GDM1 (cell line): ENCODE measurements at regions not wholly inside any gene's neighbourhood (a gene's known extent, or its start where the extent isn't known, plus 50 kb on each side); places are given as distances from the start of the nearest gene placed in this dataset.

ENCODE experiments used
- DNase-seq: peaks from one replicate; lab custom pipeline; 2025; lab: John Stamatoyannopoulos, UW

DNA sequence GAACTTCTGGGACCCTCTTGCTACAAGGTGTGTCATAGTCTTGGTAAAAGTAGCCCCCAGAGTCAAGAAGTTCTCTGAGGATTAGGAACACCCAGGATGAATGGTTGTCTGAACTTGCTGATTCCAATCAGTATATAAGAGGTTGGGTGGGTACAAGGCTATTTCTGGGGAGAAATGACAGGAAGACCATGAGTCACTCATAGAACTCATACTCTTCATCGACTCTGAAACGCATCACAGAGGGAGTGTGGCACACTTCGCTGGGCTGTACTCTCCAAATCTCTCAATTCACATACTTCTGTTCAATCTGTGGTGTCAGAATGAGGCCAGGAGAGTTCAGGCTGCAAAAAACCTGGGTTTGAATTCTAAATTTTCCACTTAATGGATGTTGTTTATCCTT lies 193.2 kb upstream of the LEF1 start:
- DNase-seq = no peak

DNA sequence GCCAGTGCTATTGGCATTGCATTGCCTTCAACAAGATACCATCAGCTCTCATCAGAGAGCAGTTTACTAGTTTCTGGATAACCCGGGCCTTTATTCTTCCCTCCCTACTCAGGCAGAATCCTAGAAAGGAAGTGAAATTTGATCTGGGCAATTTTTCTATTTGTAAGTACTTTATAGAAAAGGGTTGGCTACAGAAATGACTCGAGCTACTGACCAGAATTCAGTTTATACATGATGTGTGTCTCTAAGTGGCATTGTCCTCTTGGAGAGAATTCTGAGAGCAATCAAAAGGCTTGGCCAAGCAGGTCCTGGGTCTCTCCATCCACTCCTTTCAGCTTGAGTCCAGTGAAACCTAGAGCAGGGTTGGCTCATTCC lies 192.7 kb upstream of the LEF1 start:
- no peak for DNase-seq

DNA sequence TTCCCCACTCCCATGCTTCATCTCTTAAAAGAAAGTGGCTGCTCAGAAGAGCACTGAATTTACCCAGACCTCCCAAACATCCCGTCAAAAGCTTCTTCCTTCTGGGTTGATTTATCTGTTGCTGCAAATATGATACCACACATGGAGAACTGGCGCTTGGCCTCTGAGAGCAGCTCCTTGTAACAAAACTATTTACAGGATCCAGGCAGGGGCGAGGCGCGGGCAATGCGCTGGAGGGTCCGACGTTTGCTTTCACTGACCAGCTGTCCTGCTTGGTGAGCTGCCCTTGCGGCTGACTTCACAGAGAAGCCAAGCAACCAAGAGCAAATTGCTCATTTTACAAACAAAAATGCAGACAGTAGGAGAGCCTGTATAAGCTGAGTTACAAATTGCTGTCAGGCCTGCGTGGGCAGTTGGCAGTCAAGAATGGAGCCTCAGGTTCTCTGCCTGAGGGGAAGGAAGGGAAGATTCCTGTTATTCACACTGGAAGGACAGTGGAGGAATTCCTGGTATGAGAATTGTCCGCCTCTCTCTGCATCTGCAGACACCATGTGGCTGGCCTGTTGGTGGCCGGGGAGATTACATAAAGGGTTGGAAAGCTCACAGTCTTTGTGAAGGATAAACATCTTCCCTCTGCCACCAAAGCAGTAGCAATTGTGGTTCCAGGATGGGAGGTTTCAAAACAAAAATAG lies 192.2 kb upstream of the LEF1 start:
- DNase-seq = no peak

DNA sequence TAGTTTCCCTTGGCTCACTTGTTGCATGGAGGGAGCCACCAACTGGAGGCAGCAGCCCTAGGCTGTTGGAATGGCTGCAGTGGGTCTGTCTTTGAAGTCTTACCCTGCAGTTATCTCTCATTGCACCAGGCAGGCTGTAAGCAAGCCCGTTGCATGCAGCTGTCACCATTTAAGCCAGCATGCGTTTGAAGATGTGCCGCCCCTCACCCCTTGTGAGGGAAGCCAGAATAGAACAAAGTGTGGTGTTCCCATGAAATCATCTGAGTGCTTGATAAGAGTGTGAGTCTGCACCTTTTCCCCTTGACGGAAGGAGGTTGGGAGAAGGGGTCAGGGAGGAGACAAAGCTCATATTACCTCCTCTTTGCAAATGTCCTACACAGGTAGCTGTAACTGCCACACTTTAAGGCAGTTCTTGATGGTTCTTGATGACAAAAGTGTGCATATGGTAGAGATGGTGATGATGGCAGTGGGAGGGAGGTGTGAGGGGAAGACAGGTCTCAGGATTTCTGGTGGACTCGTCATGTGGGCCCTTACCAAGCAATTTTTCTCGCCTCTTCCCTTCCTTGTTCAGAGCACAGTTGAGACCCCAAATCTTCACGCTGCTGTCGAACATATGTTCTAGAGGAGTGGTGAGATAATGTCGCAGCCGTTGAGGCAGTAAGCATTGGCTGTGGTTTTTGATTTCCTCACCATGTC lies 191.4 kb upstream of the LEF1 start:
- no peak for DNase-seq

DNA sequence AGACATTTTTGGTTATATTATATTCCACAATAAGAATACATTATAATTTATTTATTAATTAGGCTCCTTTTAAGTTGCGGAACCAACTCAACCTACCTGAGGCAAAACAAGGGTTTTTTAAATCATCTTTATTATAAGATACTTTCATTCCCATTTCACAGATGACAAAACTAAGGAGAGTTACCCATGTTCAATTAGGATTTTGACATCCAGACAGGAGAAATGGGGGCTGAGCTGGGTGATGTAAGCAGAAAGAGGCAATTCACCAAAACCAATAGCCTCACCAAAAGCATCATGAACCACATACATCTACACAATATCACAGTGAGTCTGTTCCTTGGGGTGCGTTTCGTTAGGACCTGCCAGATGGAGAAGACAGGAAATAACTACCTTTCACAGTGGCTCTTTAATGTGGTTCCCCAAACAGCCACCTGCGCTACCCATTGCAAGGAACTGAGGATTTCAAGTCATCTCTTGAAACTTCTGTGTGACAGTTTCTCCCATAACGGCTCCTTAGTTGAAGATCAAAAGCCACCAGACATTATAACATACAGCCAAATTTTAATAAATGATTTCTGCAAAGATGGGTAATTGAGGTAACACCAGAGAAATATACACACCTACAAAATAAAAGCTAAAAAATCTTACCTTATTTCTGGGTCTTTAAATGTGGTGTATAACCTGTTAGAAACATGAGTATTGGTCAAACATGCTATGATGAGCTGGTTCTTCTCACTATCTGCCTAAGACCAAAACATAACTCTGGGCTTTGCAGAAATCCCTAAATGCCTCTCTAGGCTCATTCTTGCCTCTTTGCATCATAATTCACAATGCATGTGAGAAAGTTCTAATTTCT lies 190.6 kb upstream of the LEF1 start:
- DNase-seq = no peak

DNA sequence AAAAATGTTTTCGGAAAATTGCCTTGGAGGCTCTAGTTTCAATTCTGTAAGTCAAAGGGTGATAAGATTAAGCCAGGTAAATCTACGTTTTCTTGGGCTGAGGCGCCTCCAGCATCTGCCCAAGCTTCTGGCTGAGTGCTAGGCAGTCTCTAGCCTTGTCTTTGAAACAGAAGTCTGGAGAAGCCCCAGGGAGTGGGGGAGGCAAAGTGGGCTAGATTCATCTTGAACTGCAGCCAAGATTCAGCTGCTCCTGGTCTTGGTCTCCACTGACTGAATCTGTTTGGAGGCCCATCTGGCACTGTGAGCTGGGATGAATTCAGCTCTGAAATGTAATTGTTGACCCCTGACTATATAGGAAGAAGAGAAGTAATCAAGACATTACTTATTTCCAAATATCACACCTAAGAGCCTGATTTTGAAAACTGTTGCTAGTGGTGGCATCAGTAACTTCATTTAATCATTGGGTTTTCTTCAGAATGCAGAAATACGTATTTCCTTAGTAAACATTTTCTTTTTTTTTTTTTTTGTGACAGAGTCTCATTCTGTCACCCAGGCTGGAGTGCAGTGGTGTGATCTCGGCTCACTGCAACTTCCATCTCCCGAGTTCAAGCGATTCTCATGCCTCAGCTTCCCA lies 187.3 kb upstream of the LEF1 start:
- DNase-seq = no peak

DNA sequence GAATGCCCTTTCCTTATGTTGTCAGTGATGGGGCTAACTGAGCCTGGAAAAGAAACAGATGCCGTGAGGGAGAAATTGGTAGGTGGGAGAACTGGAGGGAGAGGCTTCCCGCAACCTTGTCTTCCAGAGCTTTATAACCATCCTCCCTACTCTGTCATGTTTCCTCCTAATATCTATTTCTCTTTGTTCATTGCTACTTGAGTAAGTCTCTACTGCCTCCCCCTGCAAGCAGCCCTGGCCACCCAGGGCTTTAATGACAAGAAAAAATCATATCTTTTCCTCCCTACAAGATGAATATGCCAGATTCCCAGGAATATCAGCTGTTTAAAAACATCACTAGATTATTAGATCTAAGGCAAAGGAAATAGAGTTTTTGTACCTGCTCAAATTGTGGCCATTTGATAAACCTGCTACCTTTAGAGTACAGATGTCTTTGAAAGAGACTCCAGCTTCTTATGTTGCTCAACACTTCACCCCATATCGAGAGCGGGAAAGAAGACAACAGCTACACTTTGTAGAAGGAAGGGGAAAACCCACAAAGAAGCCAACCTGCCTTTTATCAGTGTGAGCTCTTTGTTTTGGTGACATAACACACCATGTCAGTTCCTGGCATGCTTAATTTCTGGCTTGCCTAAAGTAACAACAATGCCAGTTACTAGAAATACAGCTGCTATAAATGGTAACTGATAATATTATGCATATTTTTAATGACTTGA lies 186.6 kb upstream of the LEF1 start:
- DNase-seq = no peak

DNA sequence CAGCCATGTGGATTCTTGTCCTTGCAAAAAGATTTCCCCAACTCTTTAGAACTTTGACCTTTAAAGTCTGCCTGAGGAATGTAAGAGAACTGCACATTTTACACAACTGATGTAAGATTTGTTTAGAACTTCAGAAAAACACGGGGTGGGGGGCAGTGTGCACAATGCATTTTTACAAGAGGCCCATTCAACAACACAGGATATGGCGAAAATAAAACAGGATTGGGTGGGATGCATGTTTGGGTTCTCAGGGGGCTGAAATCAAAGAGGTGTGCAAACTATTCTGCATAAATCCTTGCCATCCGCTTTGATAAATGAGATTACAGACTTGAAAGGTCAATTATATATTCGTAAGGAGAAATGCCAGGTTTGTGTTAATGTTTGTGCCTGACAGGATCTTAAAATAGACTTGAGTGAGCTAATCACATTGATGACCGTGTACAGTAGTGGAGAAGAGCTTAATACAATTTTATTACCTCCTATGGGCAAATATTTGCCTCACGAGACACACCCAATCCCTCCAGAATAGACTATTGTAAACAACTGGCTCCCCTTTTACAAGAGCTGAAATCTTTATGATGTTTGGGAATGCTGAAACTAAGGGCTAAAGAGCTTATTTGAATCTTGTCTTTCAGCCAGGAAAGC lies 184.1 kb upstream of the LEF1 start:
- no peak for DNase-seq

DNA sequence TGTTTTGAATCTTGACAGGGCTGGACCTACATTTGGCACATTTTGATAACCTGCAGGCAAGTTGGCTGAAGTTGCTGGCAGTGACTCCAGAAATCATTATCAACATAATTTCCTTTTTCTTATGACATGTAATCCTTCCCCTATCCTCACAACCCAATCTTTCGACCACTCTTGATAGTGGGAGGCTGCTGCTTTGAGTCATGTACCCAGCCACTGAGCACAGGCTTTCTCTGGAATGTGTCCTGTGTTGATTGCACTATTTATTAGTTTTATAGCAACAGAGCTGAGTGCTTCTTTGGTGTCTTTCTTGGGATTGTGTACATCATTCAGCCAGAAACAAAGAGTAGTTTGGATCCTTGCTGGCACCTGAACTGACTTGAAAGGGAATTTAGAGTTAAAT lies 183.1 kb upstream of the LEF1 start:
- DNase-seq = no peak

DNA sequence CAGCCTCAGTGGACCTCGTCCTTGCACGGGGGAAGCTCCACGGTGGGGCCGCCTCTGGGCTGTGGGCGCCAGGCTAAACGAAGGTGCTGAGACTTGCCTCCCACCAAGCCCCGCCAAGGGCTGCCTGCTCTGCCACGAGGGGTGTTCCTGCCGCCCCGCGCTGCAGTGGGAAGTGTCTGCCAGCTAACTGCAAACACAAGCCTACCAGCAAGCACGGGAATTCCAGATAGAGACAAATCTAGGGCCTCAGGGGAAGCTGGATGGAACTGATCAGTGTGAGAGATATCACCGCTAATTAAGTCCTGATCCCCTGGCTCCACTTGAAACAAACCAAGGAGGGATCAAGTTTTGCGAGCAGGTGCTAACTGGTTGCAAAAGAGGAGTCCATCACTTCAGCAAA lies 181.6 kb upstream of the LEF1 start:
- no peak for DNase-seq

DNA sequence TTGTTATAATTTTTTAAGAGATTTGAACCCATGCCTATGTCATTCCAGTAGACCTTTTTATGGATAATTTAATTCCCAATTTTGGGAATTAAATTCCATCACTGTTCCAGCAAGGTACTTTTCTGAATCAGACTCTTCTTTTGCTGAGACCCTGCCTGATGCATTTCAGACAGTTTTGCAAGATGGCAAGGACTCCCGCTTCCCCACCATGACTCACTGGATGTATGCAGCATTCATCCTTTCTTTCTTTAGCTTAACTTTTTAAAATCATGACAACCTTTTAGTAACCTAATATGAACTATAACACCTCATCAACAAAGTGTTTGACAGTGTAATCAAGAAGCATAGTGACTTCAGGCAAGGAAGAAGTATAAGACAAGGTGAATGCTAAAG lies 178.1 kb upstream of the LEF1 start:
- no peak for DNase-seq

DNA sequence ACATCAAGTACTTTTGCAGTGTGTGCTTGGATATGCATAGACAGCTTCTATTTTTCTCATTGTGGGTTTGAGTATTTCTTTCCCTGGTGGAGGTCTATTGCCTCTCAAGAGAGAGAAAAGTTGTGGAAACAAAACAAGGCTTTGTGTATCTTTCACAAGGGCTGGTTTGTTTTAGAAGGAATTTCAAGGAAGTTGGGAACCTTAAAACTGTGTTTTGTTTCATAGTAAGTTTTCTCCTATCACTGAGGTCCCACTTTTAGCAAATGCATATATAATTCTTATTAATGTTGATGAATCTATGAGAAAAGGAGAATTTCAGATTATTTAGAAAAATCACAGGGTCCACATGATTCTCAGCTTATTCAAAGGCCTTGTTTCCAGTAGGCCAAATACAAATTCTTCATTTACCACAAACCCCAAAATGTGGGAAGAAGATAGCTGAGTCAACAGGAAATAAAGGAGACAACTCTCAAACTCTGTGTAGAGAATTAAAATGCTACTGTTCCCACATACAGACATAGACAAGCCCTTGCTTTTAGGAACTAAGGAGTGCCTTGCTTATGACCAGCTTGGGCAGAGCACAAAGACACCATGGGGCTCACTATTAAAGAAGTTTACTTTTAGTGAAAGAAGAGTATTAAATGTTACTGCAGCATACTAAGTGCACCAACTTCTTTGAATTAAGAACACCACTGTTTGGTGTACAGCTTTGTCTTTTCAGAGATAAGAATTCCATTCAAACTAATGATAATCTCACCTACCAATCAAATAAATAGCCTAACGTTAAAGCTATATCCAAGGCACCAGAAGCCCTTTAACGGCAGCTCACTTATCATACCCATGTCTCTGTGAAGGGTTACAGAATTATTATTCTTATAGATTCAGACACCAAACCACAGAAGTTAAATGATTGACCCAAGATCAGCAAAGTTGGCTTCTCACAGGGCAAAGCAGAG lies 177.4 kb upstream of the LEF1 start:
- no peak for DNase-seq

DNA sequence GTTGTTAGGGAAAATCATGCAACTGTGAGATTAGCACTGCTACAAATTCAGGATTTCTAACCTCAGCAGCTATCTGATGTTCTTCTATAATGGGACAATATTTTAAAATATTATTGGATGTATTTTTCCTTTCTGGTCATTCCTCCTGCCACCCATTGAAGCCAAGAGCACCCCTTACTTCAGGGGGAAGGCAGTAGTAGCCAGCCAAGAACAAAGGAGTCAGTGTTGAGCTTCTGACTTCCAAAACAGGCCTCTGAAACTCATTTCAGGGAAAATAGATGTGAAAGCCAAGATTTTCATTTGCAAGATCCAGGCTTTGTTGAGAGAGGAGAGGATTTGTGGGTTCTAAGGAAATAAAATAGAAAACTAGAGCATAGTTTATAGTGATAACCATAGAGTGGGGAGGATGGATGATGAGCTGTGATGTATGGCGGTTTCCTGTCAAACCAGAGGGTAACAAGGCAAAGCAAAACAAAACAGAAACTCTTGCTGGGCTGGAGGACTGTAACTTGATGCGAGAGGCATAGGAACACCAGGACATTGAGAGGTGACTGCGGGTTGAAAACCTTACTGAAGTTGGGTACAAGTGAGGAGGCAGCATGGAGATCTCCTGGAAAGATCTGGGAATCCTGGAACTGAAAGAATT lies 173.7 kb upstream of the LEF1 start:
- no peak for DNase-seq

DNA sequence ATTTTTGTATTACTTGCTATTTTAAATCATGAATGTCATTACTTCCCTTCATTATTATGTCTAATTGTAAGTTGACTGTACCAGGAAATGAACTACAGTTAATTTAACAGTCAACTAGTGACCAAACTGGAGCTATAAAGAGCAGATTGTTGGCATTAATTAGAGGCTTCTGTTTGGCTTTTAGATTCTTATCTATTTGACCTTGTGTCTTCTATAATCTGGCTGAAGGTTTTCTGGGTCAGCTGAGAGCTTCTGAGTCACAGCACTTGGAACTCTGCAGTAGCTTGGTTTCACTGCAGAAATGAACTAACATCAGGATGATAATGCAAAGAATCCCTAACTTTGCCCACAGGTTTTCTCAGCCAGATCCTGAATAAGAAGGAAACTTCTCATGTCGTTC lies 169.2 kb upstream of the LEF1 start:
- no peak for DNase-seq

DNA sequence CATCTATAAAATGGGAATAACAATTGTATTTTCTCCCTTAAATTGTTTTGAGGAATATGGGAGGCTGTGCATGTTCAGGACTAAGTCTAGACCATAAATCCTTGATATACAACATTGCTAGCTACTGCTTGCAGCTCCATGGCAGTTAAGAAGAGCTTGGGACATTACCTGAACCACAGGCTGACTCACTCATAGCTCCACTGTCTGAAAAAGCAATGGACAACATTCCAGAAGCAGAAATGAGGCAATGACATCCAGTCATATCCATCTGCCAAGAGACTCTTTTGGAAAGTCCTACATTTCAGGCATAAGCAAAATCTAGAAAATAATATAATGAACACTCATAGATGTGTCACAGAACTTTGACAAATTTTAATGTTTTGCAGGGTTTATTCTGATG lies 167.3 kb upstream of the LEF1 start:
- no peak for DNase-seq

DNA sequence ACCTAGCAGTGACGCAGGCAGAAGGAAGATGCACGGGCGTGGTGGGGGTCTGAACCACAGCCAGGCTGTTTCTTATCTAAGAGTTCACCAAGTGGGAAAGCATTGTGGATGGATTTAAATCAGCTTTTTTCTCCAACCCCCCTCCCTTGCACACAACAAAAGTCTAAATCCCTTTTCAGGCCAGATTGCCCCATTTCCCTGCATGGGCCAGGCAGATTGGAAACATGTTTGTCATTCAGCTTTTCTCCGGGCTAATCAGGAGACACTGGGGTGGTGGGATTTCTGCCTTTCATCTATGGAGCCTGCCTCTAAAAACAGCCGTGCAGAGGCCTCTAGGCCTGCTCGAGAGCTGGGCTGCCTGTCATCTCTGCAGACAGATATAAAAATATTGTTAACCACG lies 166.3 kb upstream of the LEF1 start:
- DNase-seq = no peak

DNA sequence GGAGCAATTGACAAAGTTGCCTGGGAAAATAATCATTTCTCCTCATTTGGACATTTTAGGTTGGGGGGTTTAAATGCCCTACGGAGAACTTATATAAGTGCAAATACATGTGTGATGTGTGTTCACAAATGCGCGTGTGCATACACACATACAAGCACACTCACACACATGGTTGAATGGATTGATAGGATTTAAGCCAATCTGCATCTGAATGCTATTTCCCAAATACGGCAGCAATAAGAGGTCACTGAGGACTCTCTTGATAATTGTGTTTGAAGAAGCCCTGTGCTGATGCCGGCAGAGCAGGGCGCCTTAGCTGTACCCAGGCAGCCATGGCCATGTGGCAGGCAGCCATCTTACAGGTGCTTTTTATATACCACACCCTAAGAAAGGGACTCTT lies 165.3 kb upstream of the LEF1 start:
- DNase-seq = no peak

DNA sequence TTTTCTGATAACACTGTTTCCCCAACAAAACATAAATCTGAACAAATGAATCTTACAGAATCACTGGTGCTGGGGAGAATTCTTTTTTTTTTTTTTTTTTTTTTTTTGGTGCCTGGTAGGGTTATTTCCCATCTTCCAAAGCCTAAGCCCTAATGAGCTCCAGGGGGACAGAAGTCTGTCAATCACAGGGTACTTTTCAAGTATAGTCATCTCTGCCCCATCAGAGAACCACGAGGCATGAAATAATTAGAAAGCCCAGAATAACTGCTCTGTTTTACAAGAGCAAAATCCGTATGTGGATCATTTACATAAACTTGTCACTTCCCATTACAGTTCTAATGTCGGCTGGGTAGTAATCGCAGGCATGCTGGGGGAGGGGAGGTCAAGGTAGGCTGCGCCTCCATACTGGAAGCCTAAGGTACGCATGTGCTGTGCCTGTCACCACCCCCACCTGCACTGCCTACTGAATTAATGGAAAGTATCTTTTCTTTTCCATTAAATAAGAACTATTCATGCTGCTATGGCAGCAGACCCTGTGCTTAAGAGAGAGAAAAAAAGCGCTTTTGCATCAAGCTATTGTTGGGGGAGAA lies 164.7 kb upstream of the LEF1 start:
- DNase-seq = no peak

DNA sequence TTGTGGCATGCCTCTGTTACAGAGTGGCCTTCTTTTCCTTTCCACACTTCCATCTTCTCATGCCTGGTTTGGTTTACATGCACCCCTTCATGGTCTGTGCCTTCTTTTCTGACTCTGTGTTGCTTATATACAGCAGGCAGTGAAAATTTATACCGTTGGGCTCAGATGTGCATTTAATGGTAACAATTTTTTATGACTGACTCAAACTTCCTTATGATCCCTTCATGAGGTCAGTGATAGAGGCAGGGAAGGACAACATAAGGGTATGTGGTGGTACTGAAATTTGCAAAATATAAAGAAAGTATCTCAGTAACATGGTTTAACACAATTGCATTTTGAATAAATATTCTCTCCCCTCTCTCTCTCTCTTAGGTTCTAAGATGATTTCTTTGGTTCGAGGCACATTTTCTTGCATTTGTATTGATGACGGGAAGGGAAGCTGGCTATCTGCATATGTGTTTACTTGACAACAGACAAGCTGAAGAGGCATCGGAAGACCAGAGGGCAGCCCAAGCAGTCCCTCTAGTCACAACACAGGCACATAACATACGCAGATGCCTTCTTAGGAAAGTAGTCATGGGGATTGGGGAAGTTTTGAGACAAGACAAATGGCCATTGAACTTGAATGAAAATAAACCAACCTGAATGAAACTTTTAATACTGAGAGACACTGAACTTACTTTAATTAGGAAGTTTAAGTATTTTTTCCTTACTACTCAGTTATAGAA lies 163.3 kb upstream of the LEF1 start:
- DNase-seq = no peak
